Stimulated activated CD4-positive, alpha-beta T cell treated with anti-CD3 and anti-CD28 coated beads, Interleukin-1b, Interleukin-23, amount 100 ng/mL, for 4 hours (primary cell): ENCODE measurements at regions not wholly inside any gene's neighbourhood (a gene's known extent, or its start where the extent isn't known, plus 50 kb on each side); places are given as distances from the start of the nearest gene placed in this dataset.
"Not testable (repeated sequence)": the region's sequence is repeated elsewhere in the genome, so short reads cannot be mapped to it uniquely, and the experiment has no call there.

ENCODE experiments used
- DNase-seq, 2 donors: peaks; one replicate each; pipeline ENCODE4 v3.0.0-alpha.2; 2020; ENCODE audit warnings: low read depth in 2 of 2

DNA sequence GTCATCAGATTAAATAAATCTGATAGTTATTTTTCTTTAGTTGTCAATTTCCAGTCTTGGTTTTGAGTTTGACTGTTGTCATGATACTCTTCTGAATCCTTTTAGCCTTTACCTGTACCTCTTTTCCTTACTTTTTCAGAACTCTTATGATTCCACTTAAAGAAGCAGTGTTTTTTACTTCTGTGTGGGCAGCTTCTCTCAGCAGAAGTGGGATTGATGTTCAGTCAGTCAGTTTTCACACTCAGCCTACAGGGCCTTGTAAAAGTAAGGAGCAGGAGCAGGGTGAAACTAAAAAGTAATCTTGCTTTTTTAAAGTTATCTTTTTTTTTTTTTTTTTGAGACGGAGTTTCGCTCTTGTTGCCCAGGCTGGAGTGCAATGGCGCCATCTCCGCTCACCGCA, 75.1 kb downstream of the HAUS1 start:
- DNase-seq: no peak

DNA sequence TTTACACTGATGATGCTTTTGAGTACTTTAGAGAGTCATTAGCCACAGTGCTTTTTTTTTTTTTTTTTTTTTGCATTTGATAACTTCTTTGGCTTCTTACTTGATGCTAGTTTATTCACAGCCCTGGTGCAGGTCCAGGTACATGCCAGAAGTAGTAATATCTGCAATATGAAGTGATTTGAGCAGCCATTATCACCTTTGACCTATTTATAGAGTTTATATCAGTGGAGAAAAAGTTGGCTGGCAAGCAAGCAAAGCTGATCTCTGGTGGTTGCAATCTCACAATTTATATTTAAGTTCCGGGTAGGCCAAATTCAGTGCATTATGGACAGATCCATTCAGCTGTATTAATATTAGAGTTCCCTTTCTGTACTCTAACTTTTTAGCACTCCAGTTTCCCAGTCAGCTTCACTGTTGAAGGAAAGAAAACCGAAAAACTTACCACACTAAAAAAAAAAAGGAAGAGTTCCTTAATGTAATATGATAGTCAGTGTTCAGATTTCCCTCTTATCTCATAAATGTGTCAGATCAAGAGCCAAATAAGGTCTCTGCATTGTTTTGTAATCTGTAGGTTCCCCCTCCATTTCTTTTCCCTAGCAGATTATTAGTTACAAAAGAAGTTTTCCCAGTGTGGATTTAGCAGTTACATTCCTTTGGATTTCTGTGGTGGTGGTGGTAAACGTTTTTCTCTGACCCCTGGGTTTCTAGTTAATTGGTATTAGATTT, 78.6 kb downstream of the HAUS1 start:
- no peak for DNase-seq

DNA sequence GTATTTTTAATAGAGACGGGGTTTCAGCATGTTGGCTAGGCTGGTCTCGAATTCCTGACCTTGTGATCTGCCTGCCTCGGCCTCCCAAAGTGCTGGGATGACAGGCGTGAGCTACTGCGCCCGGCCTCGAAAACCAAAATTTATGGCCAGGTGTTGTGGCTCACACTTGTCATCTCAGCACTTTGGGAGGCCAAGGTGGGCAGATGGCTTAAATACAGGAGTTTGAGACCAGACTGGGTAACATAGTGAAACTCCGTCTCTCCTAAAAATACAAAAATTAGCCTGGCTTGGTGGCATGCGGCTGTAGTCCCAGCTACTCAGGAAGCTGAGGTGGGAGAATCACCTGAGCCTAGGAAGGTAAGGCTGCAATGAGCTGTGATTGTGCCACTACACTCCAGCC, 80.1 kb downstream of the HAUS1 start:
- not testable (repeated sequence) for DNase-seq

- DNase-seq: no peak
These were observed 80.5 kb downstream of the HAUS1 start for GRCh38 chr18:46184727-46185126.

DNA sequence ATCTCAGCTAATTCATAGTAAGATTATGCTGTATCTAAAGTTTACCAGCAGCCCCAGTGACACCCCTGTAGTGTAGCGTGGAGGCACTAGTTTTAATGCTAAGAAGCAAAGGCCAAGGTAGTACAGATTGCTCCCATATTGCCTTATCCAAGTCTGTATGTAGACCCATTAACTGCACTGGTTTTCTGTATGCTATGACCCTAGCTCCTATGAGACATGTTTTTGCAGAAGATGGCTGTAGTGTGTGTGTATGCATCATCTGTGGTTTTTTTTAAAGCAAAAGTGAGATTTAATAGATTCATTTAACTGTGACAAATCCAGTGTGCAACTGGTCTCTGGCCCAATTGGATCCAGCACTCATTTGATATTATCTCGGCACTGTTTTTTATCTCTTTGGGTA, 86.5 kb downstream of the HAUS1 start:
- no peak for DNase-seq

DNA sequence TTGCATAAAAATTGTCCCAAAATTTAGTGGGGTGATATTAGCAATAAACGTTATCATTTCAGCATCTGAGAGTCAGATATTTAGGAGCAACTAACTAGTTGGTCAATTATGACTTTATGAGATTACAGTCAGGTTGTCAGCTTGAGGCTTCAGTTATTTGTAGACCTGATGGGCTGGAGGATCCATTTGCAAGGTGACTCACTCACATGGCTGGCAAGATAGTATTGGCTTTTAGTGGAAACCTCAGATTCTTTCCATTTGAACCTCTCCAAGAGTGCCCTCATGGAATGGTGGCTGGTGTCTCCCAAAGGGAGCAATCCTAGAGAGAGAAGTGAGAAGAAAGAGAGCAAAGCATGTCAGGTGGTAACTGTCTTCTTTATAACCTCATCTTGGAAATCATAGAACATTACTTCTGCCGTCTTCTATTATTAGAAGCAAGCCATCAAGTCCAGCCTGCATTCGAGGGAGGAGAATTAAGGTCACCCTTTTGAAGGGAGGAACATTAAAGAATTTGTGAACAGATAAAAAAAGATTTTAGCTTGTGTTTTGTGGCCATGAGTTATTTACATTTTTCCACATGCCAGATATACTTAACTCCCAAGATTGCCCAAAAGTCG, 92.5 kb downstream of the HAUS1 start:
- DNase-seq: no peak

DNA sequence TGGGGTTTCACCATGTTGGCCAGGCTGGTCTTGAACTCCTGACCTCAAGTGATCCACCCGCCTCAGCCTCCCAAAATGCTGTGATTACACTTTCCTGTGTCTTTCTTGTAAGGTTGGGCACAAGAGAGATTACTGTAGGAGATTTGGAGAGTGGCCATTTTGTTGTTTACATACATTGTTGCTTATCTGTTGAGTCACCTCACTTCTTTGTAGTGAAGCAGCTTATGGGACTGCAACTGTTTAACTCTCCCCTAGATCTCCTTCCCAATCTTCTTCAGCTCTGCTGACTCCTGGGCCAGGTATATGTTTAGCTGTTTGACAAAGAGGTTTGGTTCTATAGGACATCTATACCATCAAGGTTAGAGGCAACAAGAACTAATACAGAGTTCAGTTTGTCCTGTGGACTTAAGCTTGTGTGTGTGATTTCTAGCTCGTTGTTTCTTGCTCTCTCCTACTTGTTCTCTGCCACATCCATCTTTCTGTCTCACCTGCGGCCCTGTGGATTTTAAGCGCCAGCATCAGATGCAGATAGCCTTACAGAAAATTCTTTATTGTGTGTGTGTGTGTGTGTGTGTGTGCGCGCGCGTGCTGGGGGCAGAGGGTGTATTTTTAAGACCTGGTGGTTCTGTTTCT, 95.4 kb downstream of the HAUS1 start:
- DNase-seq: no peak

- not testable (repeated sequence) for DNase-seq
These were observed 96.2 kb downstream of the HAUS1 start for GRCh38 chr18:46200178-46201055.

DNA sequence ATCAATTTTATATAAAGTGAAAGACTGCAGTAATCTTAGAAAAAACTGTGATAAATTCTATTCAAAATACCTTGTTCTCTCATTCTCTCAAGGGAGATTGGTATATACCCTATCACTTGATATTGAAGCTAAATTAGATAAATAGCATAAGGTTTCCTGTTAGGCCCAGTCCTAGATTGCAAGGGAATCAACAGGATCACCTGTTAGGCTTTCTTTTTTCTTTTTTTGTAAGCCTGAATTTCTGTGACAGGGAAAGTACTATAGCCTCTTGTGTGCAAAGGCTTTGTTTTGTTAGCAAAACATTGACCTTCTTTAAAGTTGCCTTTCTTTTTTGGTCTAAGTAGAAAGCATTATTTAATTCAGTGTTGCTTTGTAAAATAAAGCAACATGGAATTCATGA, 100.0 kb downstream of the HAUS1 start:
- no peak for DNase-seq

- DNase-seq: no peak
These were observed 103.8 kb downstream of the HAUS1 start for GRCh38 chr18:46207985-46208384.

DNA sequence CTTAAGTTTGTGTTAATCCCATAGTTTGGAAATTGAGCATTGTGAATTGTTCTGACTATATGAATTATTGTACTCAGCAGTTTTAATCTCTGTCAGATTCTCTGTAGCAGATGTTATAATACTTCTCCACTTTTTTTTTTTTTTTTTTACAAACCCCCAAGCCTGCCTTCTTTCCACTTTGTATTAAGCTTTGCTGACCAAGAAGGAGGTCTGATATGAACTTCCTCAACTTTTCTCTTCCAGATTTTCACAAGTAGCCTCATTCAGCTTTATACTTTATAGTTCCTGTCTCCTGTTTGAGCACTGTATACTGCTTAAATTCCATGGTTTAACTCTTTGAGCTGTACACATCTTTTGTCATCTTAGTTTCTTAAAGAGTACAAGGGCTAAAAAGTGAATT, 105.0 kb downstream of the HAUS1 start:
- no peak for DNase-seq

- DNase-seq: no peak
These were observed 107.6 kb downstream of the HAUS1 start for GRCh38 chr18:46211816-46212215.

- DNase-seq: no peak
These were observed 108.2 kb downstream of the HAUS1 start for GRCh38 chr18:46212398-46212797.

GRCh38 chr18:46213295-46213694, 109.1 kb downstream of the HAUS1 start:
- no peak for DNase-seq

GRCh38 chr18:46214435-46214834, 110.2 kb downstream of the HAUS1 start:
- no peak for DNase-seq

DNA sequence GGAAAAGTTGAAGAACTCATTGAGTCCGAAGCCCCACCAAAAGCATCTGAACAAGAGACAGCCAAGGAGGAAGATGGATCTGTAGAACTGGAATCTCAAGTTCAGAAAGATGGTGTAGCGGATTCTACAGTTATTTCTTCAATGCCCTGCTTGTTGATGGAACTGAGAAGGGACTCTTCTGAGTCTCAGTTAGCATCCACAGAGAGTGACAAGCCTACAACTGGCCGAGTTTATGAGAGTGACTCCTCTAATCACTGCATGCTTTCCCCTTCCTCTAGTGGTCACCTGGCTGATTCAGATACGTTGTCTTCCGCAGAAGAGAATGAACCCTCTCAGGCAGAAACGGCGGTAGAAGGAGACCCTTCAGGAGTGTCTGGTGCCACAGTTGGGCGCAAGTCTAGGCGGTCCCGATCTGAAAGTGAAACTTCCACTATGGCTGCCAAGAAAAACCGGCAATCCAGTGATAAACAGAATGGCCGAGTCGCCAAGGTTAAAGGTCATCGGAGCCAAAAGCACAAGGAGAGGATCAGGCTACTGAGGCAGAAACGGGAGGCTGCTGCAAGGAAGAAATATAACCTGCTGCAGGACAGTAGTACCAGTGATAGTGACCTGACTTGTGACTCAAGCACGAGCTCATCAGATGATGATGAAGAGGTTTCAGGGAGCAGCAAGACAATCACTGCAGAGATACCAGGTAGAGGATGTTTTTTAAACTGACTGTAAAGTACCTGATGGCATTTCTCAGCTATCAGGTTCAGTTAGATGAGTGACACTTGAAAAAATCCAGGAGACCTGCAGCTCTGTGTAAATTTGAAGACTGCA, 111.9 kb downstream of the HAUS1 start:
- DNase-seq: no peak

GRCh38 chr18:46220116-46220515, 115.9 kb downstream of the HAUS1 start:
- DNase-seq: no peak

DNA sequence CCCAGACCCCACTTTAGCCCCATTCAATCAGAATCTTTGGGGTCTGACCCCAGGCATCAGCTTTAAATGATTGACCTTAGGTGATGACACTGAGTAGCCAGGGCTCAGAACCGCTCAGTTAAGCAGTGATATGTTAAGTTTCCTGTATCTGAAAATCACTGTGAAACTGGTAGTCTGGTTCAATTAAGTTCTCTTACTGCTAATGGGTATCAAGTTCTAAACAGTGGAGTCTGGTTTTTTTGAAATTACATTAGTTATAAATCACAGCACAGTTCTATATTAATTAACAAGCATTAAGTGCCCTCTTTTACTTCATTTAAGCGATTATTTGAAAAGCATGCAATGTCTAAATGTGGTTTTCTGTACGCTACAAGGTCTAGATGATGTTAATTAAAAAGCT, 117.9 kb downstream of the HAUS1 start:
- DNase-seq: no peak

DNA sequence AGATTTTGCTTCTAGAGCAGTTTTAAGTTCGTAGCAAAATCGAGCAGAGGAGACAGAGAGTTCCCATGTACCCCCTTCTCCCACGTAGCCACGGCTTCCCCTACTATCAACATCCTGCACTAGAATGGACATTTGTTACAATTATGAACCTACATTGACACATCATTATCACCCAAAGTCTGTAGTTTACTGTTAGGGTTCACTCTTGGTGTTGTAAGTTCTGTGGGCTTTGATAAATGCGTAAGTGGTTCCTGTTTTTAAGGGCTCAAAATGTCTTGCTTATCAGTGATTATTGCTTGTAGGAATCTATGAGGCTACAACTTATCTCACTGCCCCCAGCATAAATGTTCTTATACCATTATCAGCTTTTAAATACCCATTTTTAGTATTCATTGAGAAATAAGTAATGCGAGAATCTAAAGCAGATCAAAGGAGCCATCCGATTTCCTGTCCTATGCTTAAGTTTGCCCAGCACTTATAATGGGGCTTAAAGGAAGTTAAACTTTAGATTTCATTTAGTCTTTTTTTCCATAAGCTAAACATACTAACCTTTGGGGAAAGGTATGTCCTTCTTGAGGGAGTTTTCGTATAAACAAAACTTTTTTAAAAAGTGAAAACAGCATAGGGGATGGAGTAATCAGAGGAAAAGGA, 118.7 kb downstream of the HAUS1 start:
- no peak for DNase-seq

DNA sequence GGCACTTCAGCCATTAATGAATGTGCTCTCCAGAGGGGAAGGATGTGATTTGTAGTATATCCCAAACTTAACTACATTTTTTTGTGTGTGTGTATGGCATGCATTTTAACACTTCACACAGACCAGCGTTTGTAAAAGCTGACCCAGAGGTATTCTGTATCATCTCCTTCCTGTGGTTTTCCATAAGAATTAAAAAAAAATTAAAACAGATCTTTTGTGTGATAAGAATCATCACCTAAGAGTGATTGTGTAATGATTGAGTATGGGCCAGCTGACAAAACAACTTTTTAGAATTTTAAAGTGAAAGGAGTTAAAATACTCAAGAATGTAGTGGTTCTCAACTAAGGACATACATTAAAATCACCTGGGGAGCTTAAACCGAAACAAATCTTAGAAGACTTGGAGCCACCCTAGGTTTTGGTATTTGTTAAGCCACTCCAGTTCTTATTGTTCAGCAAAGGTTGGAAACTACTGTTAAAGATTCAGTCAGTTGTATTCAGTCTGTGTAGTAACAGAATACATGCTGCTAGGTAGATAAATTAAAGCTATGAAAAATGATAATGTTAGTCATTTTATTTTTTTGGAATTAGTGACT, 120.1 kb downstream of the HAUS1 start:
- no peak for DNase-seq
